ENCODE measurements at regions not wholly inside any gene's neighbourhood (a gene's known extent, or its start where the extent isn't known, plus 50 kb on each side); places are given as distances from the start of the nearest gene placed in this dataset.
A peak's percentile ranks its signal among the peaks of the same experiment; 100 is the strongest.
"Not testable (repeated sequence)": the region's sequence is repeated elsewhere in the genome, so short reads cannot be mapped to it uniquely, and the experiment has no call there.

DNA sequence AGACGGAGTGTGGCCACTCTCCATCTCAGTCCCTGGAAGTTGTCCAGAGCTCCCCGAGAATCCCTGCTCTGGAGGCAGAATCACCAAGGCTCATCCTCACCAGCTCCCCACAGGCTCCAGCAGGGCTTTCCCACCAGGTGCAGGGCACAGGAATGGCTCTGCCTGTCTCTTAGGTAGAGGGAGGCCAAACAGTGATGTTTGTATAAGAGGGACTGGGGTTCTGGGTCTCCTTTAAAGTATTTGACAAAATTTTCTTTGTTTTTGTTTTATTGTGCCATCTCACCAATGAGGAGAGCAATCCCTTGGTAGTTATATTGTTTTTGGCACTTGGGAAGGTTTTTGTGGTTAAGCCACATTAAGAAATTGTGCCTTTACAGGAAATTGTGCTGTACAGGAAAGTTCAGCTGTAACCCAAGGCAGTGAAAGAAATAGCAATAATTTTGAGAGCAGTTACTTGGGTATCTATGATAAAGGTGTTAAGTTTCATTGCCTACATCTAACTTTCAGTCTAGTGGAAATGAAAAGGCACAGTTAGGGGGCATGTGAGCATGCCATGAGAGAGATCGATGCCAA, 219.3 kb upstream of the PRSS58 start:
- DNase-seq (ENCODE audit: low read depth), result peak; percentile 51

DNA sequence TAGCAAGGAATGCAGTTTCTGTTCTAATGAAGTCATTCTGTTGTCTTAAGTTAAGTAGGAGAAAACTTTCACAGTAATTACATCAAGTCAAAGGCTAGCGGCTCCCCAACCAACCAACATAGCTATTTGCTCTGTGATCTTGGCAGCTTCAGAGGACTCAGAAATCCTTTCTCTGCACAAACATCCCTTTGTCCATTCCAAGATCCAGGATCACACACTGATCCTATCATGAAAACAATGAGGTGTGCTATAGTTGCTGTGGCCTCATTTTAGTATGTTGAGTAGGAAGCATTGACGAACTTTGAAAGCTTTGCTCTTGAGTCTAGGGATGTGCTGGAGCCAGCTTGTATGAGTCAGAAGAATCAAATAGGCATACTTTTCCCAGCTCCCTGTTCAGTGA, 218.2 kb upstream of the PRSS58 start:
- DNase-seq (ENCODE audit: low read depth), result no peak

DNA sequence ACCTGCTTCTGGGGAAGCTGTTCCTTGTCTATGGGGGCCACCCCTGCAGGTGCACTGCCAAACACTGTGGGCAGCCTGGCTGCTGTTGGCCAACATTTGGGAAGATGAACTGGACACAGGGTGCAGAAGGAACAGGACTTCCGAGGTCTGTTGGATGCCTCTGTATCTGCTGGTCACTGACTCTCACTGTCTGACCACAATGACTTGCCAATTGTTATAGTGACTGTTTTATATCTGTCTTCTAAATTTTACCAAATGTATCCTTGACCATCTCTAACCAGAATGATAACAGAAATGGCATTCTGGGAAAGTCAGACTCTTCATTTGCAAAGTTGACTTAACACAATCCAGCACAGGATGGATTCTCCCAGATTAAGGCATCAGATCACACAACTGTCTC, 214.0 kb upstream of the PRSS58 start:
- DNase-seq (ENCODE audit: low read depth), result no peak

DNA sequence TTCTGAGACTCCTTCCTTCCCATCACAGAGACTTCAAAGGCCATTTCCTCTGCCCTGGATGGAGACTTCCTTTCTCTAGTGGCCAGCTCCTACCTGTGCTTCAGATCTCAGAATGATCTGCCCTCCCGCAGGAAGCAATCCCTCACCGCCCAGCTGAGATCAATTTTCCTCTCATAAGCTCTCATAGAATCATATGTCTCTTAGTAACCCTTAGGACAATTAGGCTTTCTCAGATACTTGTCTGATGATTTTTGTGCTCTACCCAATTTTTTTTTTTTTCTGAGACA, 212.6 kb upstream of the PRSS58 start:
- DNase-seq (ENCODE audit: low read depth), result no peak

DNA sequence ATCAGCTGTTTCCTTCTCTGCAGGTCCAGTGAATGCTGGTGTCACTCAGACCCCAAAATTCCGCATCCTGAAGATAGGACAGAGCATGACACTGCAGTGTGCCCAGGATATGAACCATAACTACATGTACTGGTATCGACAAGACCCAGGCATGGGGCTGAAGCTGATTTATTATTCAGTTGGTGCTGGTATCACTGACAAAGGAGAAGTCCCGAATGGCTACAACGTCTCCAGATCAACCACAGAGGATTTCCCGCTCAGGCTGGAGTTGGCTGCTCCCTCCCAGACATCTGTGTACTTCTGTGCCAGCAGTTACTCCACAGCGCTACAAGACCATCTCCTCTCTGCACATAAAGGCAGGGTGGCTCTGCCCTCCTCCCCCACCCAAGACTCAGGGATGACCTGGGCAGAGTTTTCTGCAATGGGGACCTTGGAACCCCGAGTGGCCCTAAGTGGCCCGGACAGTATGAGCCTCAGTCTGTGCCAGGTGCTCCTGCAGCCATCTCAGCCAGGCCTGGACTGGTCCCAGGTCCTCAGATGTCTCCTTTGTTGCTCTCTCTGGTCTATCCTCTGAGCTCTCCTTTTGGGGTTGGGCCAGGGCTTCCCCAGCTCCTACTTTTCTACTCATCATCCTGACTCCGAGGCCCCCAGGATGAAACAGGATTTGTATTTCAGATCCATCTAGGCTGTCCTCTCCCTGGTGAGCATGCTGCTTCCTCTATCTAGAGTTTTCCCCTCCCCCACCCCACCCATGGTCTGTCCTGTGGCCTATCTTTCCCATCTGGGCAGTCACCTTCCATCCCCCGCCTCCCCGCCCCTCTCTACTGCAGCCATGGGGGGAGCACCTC, 212.1 kb upstream of the PRSS58 start:
- no peak for DNase-seq (ENCODE audit: low read depth)

DNA sequence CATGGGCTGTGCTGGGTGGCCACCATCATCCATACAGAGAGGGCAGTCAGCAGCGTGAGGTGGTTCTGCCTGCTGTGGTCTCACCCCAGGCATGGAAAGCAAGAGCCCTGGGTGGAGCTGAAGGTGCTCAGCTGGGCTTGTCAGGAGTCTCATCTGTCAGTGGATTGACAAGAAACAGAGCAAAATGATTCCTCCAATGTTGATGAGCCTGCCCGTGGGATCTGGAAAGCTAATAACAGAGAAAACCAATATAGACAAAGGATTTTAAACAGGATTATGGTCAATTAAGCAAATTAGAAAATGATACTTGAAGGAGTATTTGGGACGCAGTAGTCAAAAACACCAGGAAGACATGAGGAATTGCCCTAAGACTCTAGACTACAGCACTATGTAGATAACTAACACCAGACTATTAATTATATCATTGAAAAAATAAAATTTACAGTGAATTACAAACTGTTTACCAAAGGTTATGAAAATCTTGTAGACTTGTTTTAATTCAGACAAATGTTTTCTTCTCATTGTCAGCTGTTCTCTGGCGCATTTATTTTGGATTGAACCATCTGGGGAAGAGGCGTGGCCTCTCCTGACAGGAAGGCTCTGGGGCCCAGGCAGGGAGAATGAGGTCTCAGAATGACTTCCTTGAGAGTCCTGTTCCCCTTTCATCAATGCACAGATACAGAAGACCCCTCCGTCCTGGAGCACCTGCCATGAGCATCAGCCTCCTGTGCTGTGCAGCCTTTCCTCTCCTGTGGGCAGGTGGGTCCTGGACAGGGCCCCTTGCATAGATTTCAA, 211.2 kb upstream of the PRSS58 start:
- no peak for DNase-seq (ENCODE audit: low read depth)

DNA sequence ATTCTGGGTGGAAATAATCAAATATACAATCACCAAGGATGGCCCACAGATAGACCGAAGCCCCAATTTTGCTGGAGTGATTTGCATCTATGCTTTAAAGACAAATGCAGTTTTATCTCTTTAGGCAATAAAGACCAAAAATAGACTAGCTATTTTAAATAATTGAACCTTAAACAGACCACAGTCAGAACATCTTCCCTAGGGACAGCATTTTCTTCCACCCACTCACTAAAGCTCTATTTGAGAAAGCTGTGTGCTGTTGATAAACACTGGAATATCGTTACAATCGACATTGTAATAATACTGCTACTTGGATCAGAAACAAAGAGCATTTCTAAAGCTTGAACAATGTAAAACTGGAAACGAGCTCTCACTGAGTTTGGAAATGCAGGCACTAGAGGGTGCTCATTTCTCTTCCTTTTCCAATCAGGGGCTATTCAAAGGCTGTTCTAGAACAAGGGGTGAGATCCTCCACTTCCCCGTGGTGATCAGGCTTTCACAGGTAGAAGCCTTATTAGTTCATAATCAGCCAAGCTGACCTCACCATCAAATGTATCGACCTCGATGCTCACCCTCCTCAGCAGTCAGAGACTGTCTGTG, 209.3 kb upstream of the PRSS58 start:
- not testable (repeated sequence) for DNase-seq (ENCODE audit: low read depth)

DNA sequence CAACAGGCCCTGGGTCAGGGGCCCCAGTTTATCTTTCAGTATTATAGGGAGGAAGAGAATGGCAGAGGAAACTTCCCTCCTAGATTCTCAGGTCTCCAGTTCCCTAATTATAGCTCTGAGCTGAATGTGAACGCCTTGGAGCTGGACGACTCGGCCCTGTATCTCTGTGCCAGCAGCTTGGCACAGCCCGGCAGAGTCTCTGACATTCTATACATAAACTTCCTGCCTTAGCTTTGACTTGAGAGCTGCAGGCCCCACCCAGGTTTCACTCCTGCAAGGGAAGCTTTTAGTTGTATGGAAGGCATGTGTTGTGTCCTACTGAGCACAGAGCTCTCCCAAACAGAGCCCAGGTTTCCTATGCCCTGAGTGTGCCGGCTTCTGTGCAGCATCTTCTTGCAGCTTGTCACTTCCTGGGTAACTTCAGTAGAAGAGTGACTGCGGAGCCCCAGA, 205.6 kb upstream of the PRSS58 start:
- no peak for DNase-seq (ENCODE audit: low read depth)

DNA sequence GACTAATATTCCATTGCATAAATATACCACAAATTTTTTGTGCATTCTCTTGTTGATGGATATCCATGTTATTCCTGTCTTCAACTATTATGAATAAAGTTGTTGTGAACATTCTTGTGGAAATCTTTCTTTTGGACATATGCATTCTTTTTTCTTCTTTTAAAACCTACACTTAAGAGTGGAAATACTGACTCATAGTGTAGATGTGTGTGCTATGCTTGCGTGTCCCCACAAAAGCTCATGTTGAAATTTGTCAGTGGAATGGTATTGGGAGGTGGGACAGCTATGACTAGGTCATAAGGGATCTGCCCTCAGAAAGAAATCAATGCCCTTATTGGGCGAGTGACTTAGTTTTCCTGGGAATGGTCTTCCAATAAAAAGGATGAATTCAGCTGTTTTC, 203.6 kb upstream of the PRSS58 start:
- DNase-seq (ENCODE audit: low read depth), result peak; percentile 89

DNA sequence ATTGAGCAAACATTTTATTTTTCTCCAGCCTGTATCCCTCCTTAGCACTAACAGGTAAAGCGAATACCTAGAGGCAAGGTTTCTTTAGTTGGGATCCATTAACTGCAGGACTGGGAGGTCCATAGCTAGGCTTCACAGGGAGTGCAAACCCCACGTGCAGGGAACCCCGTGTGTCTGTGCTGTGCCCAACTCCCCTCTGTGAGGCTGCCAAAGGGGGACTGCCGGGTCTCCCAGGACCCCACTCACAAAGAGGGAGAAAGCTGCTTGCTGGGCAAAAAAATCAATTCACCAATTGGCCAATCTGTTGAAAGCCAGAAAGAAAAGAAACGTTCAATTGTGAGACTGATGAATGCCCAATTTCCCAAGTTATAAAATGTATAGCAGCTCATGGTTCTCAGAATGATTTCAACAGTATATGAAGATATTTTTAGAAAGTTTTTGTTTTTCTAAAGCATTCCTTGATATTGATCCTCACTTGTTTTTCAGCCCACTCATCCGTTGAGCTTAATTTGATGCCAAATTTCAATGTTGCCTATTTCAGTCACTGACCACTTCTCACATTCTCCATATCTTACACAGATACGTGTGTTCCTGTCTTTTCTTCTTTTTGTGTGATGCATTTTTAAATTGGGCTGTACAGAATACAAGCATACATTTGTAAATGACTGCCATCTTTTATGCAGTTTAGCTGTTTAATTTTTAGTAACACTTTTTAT, 202.7 kb upstream of the PRSS58 start:
- DNase-seq (ENCODE audit: low read depth), result no peak

DNA sequence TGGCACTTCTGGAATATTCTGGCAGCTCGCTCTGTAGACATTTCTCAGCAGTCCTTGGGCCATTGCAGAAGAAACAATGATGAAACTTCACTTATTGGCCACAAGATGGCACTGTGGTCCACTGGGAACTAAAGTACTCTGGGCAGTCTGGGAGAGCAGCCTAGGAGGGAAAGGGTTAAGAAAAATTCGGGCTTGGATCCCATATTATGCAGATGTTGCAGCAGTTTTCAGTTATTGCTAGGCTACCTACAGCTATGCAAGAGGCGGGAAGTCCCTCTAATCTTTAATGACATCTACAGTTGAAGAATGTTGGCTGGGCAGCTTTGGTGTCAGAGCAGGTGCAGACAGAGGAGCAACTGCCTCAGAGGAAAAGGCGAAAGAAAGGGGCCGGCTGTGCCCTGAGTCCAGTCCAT, 201.7 kb upstream of the PRSS58 start:
- DNase-seq (ENCODE audit: low read depth), result peak; percentile 97

DNA sequence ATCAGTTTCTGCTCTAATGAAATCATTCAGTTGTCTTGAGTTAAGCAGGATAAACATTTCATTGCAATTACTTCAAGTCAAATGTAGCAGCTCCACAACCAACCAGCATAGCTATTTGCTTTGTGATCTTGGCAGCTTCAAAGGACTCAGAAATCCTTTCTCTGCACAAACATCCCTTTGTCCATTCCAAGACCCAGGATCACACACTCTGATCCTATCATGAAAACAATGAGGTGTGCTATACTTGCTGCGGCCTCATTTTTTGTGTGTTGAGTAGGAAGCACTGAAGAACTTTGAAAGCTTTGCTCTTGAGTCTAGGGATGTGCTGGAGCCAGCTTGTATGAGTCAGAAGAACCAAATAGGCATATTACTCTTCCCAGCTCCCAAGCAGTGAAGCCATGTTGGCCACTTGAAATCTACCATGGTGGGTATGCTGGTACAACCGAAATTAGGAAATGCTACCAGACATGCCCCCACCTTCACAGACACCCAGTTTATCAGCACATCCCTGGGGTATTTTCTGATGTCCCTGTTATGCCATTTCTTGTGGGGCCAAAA, 199.4 kb upstream of the PRSS58 start:
- peak; percentile 53 for DNase-seq (ENCODE audit: low read depth)

DNA sequence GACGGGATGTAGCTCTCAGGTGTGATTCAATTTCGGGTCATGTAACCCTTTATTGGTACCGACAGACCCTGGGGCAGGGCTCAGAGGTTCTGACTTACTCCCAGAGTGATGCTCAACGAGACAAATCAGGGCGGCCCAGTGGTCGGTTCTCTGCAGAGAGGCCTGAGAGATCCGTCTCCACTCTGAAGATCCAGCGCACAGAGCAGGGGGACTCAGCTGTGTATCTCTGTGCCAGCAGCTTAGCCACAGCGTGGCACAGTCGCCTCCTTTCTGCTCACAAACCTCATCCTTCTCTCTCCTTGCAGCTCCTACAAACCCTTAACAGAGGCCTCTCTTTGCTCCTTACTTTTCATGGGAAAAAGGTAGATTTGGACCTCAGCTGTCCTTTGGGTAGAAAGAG, 197.5 kb upstream of the PRSS58 start:
- no peak for DNase-seq (ENCODE audit: low read depth)

DNA sequence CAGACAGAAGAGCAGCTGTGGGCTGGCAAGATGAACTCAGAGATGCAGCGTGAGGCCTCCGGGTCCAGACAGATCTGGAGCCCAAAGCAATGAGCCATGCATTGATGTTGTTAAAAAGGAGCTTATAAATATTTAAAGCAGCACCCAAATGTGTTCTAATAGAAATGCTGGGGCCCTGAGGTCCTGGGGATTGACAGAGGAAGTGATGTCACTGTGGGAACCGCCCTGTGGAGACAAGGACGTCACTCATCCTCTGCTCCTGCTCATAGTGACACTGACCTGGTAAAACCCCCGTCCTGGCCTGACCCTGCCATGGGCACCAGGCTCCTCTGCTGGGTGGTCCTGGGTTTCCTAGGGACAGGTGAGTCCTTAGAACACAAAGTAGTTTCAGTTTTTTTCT, 197.0 kb upstream of the PRSS58 start:
- no peak for DNase-seq (ENCODE audit: low read depth)

DNA sequence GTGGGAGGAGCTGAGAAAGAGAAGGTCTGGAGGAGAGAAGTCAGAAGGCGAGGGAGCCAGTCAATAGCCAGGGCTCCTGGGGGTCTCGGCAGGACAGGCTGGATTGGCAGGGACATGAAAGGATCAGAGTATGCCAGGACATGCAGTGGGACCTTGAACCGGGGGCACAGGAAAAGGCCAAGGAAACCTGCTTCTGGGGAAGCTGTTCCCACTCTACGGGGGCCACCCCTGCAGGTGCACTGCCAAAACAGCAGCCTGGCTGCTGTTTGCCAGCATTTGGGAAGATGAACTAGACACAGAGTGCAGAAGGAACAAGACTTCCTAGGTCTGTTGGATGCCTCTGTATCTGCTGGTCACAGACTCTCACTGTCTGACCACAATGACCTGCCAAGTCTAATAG, 194.9 kb upstream of the PRSS58 start:
- DNase-seq (ENCODE audit: low read depth), result no peak

DNA sequence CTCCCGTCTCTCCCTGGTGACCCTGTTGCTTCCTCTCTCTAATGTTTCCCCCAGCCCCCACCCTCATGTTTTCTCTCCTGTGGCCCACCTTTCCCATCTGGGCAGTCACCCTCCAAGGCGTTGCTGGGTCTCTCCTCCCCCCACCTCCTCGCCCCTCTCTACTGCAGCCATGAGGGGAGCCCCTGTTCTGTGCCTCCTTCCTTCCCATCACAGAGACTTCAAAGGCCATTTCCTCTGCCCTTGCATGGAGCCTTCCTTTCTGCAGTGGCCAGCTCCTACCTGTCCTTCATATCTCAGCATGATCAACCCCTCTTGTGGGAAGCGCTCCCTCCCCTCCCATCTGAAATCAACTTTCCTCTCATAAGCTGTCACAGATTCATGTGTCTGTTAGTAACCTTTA, 194.0 kb upstream of the PRSS58 start:
- DNase-seq (ENCODE audit: low read depth), result no peak

DNA sequence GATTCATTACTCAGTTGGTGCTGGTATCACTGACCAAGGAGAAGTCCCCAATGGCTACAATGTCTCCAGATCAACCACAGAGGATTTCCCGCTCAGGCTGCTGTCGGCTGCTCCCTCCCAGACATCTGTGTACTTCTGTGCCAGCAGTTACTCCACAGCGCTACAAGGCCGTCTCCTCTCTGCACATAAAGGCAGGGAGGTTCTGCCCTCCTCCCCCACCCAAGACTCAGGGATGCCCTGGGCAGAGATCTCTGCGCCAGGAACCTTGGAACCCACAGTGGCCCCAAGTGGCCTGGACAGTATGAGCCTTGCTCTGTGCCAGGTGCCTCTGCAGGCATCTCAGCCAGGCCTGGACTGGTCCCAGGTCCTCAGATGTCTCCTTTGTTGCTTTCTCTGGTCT, 193.4 kb upstream of the PRSS58 start:
- DNase-seq (ENCODE audit: low read depth), result no peak

DNA sequence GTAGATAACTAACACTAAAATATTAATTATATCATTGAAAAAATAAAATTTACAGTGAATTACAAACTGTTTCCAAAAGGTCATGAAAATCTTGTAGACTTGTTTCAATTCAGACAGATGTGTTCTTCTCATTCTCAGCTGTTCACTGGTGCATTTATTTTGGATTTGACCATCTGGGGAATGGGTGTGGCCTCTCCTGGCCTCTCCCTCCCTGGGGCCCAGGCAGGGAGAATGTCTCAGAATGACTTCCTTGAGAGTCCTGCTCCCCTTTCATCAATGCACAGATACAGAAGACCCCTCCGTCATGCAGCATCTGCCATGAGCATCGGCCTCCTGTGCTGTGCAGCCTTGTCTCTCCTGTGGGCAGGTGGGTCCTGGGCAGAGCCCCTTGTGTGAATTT, 192.8 kb upstream of the PRSS58 start:
- DNase-seq (ENCODE audit: low read depth), result peak; percentile 40

DNA sequence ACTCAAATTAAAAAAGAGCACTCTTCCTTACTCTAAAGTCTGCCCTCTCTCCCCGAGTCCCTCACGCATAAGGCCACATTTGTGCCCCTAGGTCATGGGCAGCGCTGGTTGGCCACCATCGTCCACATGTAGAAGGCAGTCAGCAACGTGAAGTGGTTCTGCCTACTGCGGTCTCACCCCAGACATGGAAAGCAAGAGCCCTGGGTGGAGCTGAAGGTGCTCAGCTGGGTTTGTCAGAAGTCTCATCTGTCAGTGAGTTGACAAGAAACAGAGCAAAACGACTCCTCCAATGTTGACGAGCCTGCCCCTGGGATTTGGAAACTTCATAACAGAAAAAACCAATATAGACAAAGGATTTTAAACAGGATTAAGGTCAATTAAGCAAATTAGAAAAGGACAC, 192.3 kb upstream of the PRSS58 start:
- DNase-seq (ENCODE audit: low read depth), result no peak

DNA sequence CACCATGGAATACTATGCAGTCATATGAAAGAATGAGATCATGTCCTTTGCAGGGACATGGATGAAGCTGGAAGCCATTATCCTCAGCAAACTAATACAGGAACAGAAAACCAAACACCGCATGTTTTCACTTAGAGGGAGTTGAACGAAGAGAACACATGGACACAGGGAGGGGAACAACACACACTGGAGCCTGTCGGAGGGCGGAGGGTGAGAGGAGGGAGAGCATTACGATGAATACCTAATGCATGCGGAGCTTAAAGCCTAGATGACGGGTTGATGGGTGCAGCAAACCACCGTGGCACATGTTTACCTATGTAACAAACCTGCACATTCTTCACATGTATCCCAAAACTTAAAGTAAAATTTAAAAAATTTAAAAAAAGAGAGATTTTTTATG, 191.0 kb upstream of the PRSS58 start:
- DNase-seq (ENCODE audit: low read depth), result not testable (repeated sequence)

DNA sequence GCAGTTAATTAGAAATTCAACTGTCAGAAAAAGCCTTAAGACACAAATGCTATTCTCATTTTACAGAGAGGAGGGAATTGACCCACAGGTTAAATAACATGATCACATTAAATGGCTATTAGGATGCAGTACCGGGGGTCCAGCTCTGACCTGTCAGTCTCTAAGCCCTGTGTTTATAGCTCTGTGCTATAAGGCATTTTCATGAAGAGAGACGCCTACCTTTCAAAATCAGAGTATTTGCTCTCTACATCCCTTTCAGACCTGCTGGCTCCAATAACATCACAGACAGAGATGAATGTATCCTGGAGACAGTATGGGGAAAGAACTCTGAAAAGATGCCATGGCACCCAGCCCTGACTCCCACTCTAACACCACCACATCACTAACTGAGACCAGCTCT, 189.9 kb upstream of the PRSS58 start:
- no peak for DNase-seq (ENCODE audit: low read depth)

Measured in myocyte (in vitro differentiated cells).